Activated T-cell treated with anti-CD3 and anti-CD28 coated beads, Interleukin-2, amount 50 U/mL, for 48 hours (primary cell): ENCODE measurements at regions not wholly inside any gene's neighbourhood (a gene's known extent, or its start where the extent isn't known, plus 50 kb on each side); places are given as distances from the start of the nearest gene placed in this dataset.

Experiments
- DNase-seq, 2 experiments: peaks; one replicate each; pipeline ENCODE4 v3.0.0-alpha.2; 2020

GRCh38 chr7:81605493-81605892, 164.4 kb downstream of the HGF start:
- DNase-seq: no peak

- DNase-seq: no peak
Measured at GRCh38 chr7:81604808-81605174, 165.1 kb downstream of the HGF start.

DNA sequence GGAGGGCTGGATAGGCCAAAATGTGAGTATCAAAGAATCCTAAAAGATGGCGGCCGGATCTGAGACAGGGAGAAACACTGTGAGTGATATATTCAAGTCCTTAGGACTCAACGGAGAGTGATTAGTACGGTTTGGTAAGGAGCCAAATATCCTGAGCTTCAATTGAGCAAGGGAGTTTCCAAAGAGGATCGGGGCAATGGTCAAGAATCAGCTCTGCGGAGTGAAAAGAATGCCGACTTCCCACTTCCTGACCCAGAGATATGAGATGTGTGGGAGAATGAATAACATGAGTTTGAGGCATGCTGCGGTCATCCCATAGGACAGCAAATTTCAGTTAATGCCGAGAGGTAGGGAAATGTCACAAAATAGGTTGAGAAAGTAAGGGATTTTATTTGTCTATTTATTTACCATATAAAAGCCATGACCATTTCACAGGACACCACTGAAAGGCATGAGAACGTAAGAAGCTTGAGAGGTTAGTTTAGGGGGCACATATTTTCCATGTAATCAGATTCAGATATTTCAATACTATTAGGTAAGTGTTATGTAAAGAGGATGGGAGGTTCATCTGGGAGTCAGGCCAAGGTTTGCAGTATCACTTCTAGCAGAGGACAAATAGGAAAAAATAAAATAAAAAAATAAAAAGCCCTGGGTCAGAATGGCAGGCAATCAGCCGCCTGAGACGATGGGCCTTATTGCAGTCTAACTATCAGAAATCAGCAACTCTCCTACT, 165.6 kb downstream of the HGF start:
- DNase-seq: no peak

- no peak for DNase-seq
Measured at GRCh38 chr7:81600608-81601007, 169.2 kb downstream of the HGF start.

DNA sequence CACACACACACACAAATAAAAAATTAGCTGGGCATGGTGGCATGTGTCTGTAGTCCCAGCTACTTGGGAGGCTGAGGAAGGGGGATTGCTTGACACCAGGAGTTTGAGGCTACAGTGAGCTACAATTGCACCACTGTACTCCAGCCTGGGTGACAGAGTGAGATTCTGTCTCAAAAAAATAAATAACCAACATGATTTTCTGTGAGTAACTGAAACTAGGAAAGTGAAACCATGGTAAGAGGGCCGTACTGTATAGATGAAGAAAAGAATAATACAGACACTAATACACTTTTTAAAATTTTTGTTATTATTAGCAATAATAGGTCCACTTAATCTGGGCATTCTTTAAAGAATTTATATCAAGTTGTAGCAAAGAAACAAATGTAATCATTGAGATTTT, 170.9 kb downstream of the HGF start:
- DNase-seq: no peak

GRCh38 chr7:81594767-81595166, 175.1 kb downstream of the HGF start:
- no peak for DNase-seq

DNA sequence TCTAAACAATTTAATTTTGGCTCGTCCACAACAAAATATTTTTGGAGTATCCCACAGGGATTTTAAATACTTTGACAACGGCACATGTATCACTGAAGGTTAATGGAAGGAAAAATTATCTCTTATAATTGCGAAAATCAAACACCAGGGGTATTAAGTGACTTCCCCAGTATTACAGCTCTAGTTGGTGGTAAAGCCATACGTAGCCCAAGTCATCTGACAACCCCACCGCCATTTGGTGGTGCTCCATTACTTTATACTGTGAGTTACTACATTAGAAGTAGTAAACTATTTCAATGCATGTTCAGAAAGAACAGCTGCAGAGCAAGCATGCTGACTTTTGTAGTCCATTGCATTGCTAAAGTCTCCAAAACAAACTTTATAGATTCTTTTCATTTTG, 179.7 kb downstream of the HGF start:
- DNase-seq: no peak

DNA sequence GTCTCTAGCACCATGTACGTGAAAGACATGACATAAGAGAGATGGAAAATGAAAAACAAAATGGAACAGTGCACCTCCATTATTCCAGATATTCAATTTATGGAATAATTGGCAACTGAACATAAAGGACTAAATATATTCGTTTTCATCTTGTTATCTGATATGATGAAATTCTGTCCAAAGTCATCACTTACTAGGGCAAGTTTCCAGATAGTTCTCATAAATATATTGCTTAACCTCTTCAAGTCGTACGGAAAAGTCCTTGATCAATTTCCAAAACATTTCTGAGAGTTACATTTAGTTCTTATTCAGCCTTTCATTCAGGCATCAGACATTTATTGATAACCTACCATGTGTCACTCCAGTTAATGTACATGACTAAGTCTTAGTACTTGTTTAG, 185.2 kb downstream of the HGF start:
- no peak for DNase-seq

DNA sequence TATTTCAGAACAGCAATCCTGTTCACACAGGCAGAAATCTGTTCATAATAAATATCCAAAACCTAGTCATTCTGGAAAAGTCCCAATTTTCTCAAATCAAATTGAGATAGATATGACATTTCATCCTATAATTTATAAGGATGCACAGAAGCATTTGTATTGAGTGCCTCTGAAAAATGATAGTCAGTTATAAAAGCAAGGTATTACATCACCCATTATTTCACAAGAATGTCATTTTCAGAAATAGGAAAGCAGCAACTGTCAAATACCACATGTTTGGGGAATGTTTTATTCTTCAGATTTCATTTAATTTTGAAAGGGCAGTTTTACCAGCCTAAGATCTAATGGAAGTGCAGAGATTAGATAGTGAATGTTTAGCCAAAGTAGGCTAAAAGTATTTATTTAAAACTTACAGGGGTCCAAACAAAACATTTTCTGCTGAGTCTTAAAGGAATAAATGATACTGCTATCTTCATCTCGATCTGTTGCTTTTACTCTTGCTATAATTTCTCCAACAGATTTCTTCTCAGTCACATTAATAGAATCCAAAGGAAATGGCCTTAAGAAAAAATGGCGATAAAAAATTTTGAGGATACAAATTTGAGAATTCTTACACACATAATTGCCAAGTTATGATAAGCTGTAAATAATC, 185.8 kb downstream of the HGF start:
- no peak for DNase-seq

GRCh38 chr7:81583090-81583489, 186.8 kb downstream of the HGF start:
- no peak for DNase-seq

- no peak for DNase-seq
Measured at GRCh38 chr7:81577642-81578340, 192.1 kb downstream of the HGF start.

DNA sequence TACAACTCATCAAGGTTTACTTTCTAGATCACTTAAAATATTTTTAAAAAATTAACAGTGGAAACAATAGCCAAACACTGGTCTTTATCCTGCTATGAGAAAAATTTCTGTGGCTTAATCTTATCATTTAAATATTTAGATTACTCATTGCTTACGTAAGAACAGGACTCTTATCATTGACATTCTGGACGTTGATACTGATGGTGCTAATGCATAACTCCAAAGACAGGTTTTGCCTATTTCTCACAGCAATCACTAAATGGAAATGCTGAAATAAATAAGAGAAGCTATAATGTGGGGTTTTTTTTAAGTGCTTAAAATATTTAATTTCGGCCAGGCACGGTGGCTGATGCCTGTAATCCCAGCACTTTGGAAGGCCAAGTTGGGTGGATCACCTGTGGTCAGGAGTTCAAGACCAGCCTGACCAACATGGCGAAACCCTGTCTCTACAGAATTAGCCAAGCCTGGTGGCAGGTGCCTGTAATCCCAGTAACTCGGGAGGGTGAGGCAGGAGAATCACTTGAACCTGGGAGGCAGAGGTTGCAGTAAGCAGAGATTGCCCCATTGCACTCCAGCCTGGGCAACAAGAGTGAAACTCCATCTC, 195.0 kb downstream of the HGF start:
- DNase-seq: no peak

GRCh38 chr7:81573932-81574331, 195.9 kb downstream of the HGF start:
- DNase-seq: no peak

GRCh38 chr7:81573128-81573527, 196.7 kb downstream of the HGF start:
- no peak for DNase-seq

DNA sequence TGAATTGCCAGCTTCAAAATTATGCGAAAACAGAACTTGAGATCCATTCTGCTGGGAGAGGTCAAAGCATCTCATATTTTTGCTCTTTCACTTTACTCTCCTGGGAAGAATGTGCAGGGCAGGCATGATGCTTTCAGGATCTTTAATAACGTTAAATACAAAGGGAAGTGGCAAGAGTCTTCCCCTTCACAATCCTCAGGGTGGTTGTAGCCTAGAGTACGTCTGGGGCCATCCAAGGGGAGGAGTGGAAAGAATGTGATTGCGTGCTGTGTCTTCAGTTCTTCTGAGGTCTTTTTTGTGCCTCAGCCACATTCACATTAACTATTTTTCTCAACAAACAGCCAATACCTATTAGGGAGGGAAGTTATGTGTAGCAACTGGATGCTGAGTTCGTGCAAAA, 207.3 kb downstream of the HGF start:
- no peak for DNase-seq

DNA sequence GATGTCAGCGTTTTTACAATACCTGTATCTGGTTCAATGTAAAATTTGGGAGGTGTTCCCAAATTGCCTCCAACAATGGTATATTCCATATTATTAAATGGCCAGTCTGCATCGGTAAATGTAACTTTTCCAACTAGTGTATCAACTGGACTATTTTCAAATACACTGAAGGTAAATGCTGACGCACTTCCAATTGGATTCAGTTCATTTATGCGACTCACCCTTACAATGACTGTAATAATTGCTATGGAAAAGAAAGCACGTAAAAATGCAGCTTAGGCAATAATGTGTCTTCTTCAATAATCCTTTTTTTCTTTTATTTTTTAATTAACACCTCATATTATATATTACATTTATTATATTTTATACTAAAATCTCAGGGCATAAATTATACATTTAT, 209.1 kb downstream of the HGF start:
- no peak for DNase-seq

DNA sequence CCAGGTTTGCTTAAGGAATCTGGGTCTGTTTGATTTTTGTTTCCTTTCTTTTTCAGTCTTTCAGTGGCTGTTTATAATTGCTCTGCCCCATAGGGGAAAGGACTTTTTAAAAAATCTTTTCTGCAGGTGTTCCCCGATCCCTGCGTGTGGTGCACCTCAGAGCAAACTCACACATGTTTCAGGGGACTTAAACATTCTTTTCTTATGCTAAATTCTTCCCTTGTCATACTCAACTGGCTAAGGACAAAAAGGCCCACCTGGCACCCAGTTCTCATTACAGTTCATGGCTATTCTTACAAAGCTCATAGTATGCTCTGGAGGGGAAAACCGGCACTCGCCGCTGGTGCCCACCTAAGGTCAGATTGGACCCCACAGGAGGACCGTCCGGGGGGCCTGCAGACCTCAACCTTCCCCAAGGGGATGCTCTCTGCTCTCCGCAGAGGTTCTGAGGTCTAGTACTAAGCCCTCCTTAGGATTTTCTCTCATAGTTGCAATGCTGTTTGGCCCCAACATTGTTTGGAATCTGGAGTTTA, 220.3 kb downstream of the HGF start:
- DNase-seq: no peak

DNA sequence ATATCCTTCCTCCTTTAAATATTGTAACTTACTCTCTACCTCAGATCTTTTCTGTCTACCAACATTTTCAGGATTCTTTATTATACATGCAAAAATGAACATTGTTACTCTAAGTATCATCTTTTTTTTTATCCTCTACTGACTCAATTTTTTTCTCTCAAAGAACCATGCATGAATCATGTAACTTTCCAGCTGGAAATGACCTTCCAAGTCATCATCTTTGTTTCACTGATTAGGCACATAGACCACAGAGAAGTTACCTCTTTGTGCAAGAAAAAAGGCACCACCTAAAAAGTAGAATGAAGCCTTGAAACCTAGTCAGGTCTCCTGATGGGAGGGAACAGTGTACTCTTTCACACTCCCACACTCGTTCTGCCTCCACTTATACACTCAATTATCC, 234.9 kb downstream of the HGF start:
- no peak for DNase-seq

- no peak for DNase-seq
Measured at GRCh38 chr7:81534446-81534845, 235.4 kb downstream of the HGF start.

DNA sequence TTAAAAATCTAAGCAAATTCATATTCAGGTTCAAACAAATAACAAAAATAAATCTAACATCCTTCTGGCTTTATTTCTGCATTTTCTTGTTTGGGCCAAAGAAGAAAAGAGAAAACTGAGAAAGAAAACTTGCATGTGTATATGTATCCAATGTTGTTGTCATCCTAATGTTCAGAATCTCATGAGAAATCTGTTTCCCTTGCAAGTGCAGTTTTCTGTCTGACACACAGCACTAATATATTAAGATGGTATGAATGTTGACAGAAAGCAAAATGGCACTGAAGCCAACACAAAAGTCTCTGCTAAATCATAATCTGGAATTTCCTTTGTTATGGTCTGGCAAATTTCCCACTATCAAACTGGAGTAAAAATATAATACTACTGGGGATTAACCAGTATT, 235.9 kb downstream of the HGF start:
- no peak for DNase-seq

DNA sequence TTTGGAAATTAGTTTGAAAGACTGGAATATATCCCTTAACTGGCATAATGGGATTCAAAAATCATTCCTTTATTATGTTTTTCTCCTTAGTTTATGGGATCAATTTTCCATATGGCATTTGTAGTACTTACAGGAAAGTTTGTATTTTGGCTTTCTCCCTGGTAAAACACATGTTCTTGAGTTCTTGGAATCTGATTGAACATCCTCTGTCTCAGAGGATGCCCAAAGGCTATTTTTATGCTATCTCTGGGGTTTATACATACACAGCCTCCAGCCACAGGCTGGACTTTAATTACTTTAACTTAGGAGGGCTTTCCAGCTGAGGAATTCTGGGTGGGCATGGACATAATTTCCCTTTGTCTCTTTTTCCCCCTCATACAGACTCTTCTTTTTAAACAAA, 236.4 kb downstream of the HGF start:
- no peak for DNase-seq

GRCh38 chr7:81529785-81530184, 240.1 kb downstream of the HGF start:
- no peak for DNase-seq

GRCh38 chr7:81527651-81528050, 242.2 kb downstream of the HGF start:
- no peak for DNase-seq

- DNase-seq: no peak
Measured at GRCh38 chr7:81526971-81527370, 242.9 kb downstream of the HGF start.
